Kidney (tissue), 13 donors: ENCODE measurements at regions not wholly inside any gene's neighbourhood (a gene's known extent, or its start where the extent isn't known, plus 50 kb on each side); places are given as distances from the start of the nearest gene placed in this dataset.
"Not testable (repeated sequence)": the region's sequence is repeated elsewhere in the genome, so short reads cannot be mapped to it uniquely, and the experiment has no call there.

ENCODE experiments used
- DNase-seq, 5 donors: peaks; one replicate each; pipeline ENCODE4 v3.0.0-alpha.2; 2013 to 2020
- FAIRE-seq: peaks from 2 replicates; lab custom pipeline; 2012; peaks lifted over from hg19 to GRCh38; lab: Jason Lieb, UNC
- H3K27ac ChIP-seq, 2 donors: one replicate each; pipeline ENCODE4 v1.7.0; 2013; ENCODE audit warnings: low read depth in 2 of 2, low read length in 2 of 2, inconsistent platforms in 1 of 2
- H3K27me3 ChIP-seq: one replicate; pipeline ENCODE4 v1.7.1; 2013; ENCODE audit warnings: low read length, inconsistent platforms; ENCODE audit not compliant: control insufficient read depth, insufficient read depth
- H3K36me3 ChIP-seq, 3 donors: one replicate each; pipeline versions ENCODE4 v1.7.0 to v1.7.1; 2013; ENCODE audit warnings: low read length in 3 of 3, control low read depth in 1 of 3, inconsistent platforms in 1 of 3; ENCODE audit not compliant: insufficient read depth in 3 of 3, control insufficient read depth in 2 of 3
- H3K4me1 ChIP-seq, 3 donors: one replicate each; pipeline versions ENCODE4 v1.7.0 to v1.7.1; 2013; ENCODE audit warnings: low read length in 3 of 3, inconsistent platforms in 1 of 3, low read depth in 1 of 3; ENCODE audit not compliant: control insufficient read depth in 2 of 3, insufficient read depth in 2 of 3
- H3K4me3 ChIP-seq, 3 donors: one replicate each; pipeline versions ENCODE4 v1.7.0 to v1.8.1; 2013; ENCODE audit warnings: low read length in 3 of 3, control low read depth in 1 of 3, inconsistent platforms in 1 of 3
- H3K9ac ChIP-seq, 3 donors: one replicate each; pipeline versions ENCODE4 v1.7.0 to v1.7.1; 2013; ENCODE audit warnings: low read length in 3 of 3, control low read depth in 1 of 3, inconsistent platforms in 1 of 3
- H3K9me3 ChIP-seq, 3 donors: one replicate each; pipeline versions ENCODE4 v1.7.0 to v1.7.1; 2013; ENCODE audit warnings: low read length in 3 of 3, control low read depth in 1 of 3, inconsistent platforms in 1 of 3; ENCODE audit not compliant: control insufficient read depth in 2 of 3, insufficient read depth in 1 of 3
- intact Hi-C: fragments of 100-400 bp; cut with DNase I; formaldehyde crosslinking; loops from one replicate; pipeline ENCODE4 v1.11.1; 2022
- TF ChIP-seq, protein P1 (sequence below): IDR thresholded peaks from 3 replicates; pipeline ENCODE4 v1.5.1; 2012; ENCODE audit warnings: mild to moderate bottlenecking, moderate library complexity, borderline replicate concordance; ENCODE audit not compliant: insufficient read depth; ENCODE audit errors: extremely low read depth
- donor health status: control.
- donor health status: control.
- donor health status: control.
- donor health status: control.
- donor health status: control.
- donor health status: DM: yes; HTN: yes; CAD: no.
- donor health status: Normal renal cell carcinoma (clear cell type).

DNA sequence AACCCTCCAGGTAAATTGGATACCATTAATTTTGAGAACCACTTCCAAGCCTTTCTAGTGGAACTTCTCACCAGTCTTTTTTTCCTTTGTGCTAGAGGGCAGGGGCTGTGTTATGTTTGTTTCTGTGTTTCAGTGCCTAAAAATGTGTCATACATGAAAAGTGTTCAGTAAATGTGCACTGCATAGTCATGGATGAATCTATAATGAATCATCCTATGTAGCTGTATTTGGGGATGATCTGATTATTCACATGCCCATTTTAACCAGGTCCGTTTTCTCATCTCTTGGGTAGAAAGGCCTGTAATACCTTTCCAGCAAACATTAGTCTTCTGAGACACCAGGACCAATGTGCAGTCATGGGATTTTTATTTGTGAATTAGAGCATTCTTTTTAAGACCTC, 583.0 kb upstream of the GOLIM4 start:
- H3K4me1 ChIP-seq = no peaks in the 10 kb centered on the region
- TF ChIP-seq, protein P1, sequence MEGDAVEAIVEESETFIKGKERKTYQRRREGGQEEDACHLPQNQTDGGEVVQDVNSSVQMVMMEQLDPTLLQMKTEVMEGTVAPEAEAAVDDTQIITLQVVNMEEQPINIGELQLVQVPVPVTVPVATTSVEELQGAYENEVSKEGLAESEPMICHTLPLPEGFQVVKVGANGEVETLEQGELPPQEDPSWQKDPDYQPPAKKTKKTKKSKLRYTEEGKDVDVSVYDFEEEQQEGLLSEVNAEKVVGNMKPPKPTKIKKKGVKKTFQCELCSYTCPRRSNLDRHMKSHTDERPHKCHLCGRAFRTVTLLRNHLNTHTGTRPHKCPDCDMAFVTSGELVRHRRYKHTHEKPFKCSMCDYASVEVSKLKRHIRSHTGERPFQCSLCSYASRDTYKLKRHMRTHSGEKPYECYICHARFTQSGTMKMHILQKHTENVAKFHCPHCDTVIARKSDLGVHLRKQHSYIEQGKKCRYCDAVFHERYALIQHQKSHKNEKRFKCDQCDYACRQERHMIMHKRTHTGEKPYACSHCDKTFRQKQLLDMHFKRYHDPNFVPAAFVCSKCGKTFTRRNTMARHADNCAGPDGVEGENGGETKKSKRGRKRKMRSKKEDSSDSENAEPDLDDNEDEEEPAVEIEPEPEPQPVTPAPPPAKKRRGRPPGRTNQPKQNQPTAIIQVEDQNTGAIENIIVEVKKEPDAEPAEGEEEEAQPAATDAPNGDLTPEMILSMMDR = no peak
- intact Hi-C loops = no loop called here
- no peak overlapping the region for H3K9ac ChIP-seq
- H3K27me3 ChIP-seq = no peaks in the 10 kb centered on the region
- H3K4me3 ChIP-seq = no peak overlapping the region
- FAIRE-seq = no peak
- H3K27ac ChIP-seq = no peak overlapping the region
- no peaks in the 10 kb centered on the region for H3K9me3 ChIP-seq
- no peaks in the 10 kb centered on the region for H3K36me3 ChIP-seq
- DNase-seq = no peak

DNA sequence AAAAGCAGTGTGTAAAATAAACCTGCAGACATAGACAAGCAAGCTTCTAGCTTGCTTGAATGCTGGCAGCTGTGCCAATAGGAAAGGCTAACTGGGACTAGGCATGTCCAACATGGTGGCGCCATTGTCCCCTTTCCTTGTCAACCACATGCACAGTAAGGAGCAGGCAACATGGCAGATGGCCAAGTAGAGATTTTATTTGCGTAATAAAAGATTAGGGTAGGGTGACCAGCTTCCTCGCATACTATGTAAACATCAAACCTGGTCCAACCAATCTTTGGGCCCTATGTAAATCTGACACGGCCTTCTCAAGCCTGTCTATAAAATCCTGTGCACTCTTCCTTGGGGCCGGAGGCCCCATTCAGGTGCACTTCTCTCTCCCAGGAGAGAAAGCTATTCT, 575.4 kb upstream of the GOLIM4 start:
- Histone ChIP-seq H3K27me3 (no peaks in the 10 kb centered on the region), H3K4me3 (no peak overlapping the region), H3K9ac (no peak overlapping the region), H3K27ac (no peak overlapping the region), H3K4me1 (no peaks in the 10 kb centered on the region), H3K36me3 (no peaks in the 10 kb centered on the region), H3K9me3 (no peaks in the 10 kb centered on the region)
- DNase-seq = no peak
- TF ChIP-seq, protein P1 = no peak
- no peak for FAIRE-seq
- intact Hi-C loops = no loop called here

DNA sequence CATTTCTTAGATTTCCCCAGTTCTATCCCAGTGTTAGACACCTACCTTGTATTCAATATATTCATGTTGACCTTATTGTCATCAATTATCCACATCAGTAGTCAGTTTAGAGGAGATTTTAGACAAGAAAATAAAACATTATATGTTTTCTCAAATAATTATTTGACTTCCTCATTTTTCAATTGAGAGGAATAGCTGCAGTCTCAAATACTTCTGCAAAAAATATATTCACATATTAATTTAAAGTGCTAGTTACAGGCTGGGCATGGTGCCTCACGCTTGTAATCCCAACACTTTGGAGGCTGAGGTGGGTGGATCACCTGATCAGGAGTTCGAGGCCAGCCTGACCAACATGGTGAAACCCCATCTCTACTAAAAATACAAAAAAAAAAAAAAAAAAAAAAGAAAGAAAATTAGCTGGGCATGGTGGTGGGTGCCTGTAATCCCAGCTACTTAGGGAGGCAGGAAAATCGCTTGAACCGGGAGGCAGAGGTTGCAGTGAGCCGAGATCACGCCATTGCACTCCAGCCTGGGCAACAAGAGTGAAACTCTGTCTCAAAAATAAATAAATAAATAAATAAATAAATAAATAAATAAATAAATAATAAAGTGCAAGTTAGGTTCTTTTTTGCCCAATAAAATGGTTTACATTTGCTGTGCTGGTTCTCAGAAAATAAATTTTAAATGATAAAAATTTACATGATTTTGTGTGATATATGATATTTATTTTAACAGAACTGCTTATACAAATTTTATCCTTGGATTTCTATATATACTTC, 565.3 kb upstream of the GOLIM4 start:
- FAIRE-seq, H3K9ac ChIP-seq, H3K27ac ChIP-seq, H3K36me3 ChIP-seq, H3K4me1 ChIP-seq, DNase-seq, intact Hi-C loops, H3K4me3 ChIP-seq, H3K9me3 ChIP-seq, H3K27me3 ChIP-seq: not testable (repeated sequence)

DNA sequence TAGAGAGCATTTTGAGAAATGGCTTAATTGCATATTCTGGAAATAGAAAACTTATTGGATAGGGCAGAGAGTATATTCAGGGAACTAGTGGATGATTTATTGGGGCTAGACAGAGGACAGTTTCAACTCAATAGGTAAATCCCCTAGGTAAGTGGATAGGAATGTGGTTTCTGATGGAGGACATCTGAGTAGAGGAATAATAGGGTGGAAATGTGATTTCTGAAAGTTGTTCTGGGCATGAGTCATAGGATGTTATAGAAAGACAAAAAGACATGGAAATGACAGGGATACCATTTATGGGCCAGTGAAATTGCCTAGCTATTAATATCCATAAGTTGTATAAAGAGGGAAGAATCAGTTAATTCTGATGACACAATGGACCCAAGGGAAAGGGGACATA, 563.3 kb upstream of the GOLIM4 start:
- FAIRE-seq = no peak
- Histone ChIP-seq H3K27me3 (no peaks in the 10 kb centered on the region), H3K4me1 (no peaks in the 10 kb centered on the region), H3K9ac (no peak overlapping the region), H3K9me3 (no peaks in the 10 kb centered on the region), H3K36me3 (no peaks in the 10 kb centered on the region), H3K27ac (no peak overlapping the region), H3K4me3 (no peak overlapping the region)
- DNase-seq = no peak
- TF ChIP-seq, protein P1 = no peak
- intact Hi-C loops = no loop called here
